DOHH2 (cell line): ENCODE measurements at regions not wholly inside any gene's neighbourhood (a gene's known extent, or its start where the extent isn't known, plus 50 kb on each side); places are given as distances from the start of the nearest gene placed in this dataset.

ENCODE experiments used
- CTCF ChIP-seq: fragments of 200-600 bp; sonication (generic); IDR thresholded peaks from one replicate; pipeline ENCODE4 v1.5.1; 2014; ENCODE audit warnings: antibody characterized with exemption, mild to moderate bottlenecking, low read depth, low read length; ENCODE audit not compliant: poor library complexity, severe bottlenecking
- EZH2phosphoT487 ChIP-seq: fragments of 200-600 bp; sonication (generic); IDR thresholded peaks from 2 replicates; pipeline ENCODE4 v1.6.1; 2017; ENCODE audit warnings: borderline replicate concordance, mild to moderate bottlenecking, antibody characterized with exemption, low read length, moderate library complexity, mixed read lengths

- TF ChIP-seq CTCF (no peak), EZH2phosphoT487 (no peak)
These were observed 80.9 kb downstream of the IER5 start for GRCh38 chr1:181169281-181169865.
